ENCODE measurements at regions not wholly inside any gene's neighbourhood (a gene's known extent, or its start where the extent isn't known, plus 50 kb on each side); places are given as distances from the start of the nearest gene placed in this dataset.
"Not testable (repeated sequence)": the region's sequence is repeated elsewhere in the genome, so short reads cannot be mapped to it uniquely, and the experiment has no call there.

GRCh38 chr1:163608979-163609378 is 287.2 kb downstream of the NUF2 start:
- no peak for DNase-seq (ENCODE audit: low read depth)
- no peak overlapping the region for H3K4me3 ChIP-seq (ENCODE audit: low read depth, low read length)
- TF ChIP-seq CTCF (IDR thresholded peaks at IDR 0.05; ENCODE audit: control insufficient read depth, extremely low read depth, insufficient read depth): no peak

GRCh38 chr1:163609858-163610257 is 288.1 kb downstream of the NUF2 start:
- TF ChIP-seq CTCF (IDR thresholded peaks at IDR 0.05; ENCODE audit: control insufficient read depth, extremely low read depth, insufficient read depth): no peak

GRCh38 chr1:163610486-163610885 is 288.7 kb downstream of the NUF2 start:
- no peak for DNase-seq (ENCODE audit: low read depth)
- TF ChIP-seq CTCF (IDR thresholded peaks at IDR 0.05; ENCODE audit: control insufficient read depth, extremely low read depth, insufficient read depth): no peak
- H3K4me3 ChIP-seq (ENCODE audit: low read depth, low read length): no peak overlapping the region

More at GRCh38 chr1:163609858-163610257, 288.1 kb downstream of the NUF2 start:
- no peak for DNase-seq (ENCODE audit: low read depth)
- H3K4me3 ChIP-seq (ENCODE audit: low read depth, low read length): no peak overlapping the region

- no peak overlapping the region for H3K4me3 ChIP-seq (ENCODE audit: low read depth, low read length)
- DNase-seq (ENCODE audit: low read depth): no peak
- no peak for TF ChIP-seq CTCF (IDR thresholded peaks at IDR 0.05; ENCODE audit: control insufficient read depth, extremely low read depth, insufficient read depth)
These were observed 292.6 kb downstream of the NUF2 start for GRCh38 chr1:163614361-163614760.

- DNase-seq (ENCODE audit: low read depth): no peak
- no peak for TF ChIP-seq CTCF (IDR thresholded peaks at IDR 0.05; ENCODE audit: control insufficient read depth, extremely low read depth, insufficient read depth)
- no peak overlapping the region for H3K4me3 ChIP-seq (ENCODE audit: low read depth, low read length)
These were observed 306.4 kb downstream of the NUF2 start for GRCh38 chr1:163628034-163628773.

- no peak for TF ChIP-seq CTCF (IDR thresholded peaks at IDR 0.05; ENCODE audit: control insufficient read depth, extremely low read depth, insufficient read depth)
- DNase-seq (ENCODE audit: low read depth): no peak
- no peak overlapping the region for H3K4me3 ChIP-seq (ENCODE audit: low read depth, low read length)
These were observed 310.5 kb downstream of the NUF2 start for GRCh38 chr1:163632269-163632668.

GRCh38 chr1:163633366-163633765 is 311.6 kb downstream of the NUF2 start:
- no peak overlapping the region for H3K4me3 ChIP-seq (ENCODE audit: low read depth, low read length)
- DNase-seq (ENCODE audit: low read depth): no peak
- no peak for TF ChIP-seq CTCF (IDR thresholded peaks at IDR 0.05; ENCODE audit: control insufficient read depth, extremely low read depth, insufficient read depth)

GRCh38 chr1:163645676-163646075 is 323.9 kb downstream of the NUF2 start:
- DNase-seq (ENCODE audit: low read depth); H3K4me3 ChIP-seq (ENCODE audit: low read depth, low read length): not testable (repeated sequence)
